GM12891 (cell line): ENCODE measurements at regions not wholly inside any gene's neighbourhood (a gene's known extent, or its start where the extent isn't known, plus 50 kb on each side); places are given as distances from the start of the nearest gene placed in this dataset.

Experiments
- POLR2A ChIP-seq: IDR thresholded peaks from 2 replicates; pipeline ENCODE4 v1.6.1; 2011; ENCODE audit warnings: low read depth, low read length, control low read depth
- POLR2AphosphoS5 ChIP-seq: IDR thresholded peaks from 2 replicates; pipeline ENCODE4 v1.6.1; 2011; ENCODE audit warnings: low read depth, low read length, control low read depth
- POU2F2 ChIP-seq: IDR thresholded peaks from 2 replicates; pipeline ENCODE4 v1.6.1; 2011; ENCODE audit warnings: low read depth, mild to moderate bottlenecking, control low read depth, low read length, moderate library complexity
- SPI1 ChIP-seq: IDR thresholded peaks from 2 replicates; pipeline ENCODE4 v1.6.1; 2011; ENCODE audit warnings: low read depth, low read length, control low read depth
- TAF1 ChIP-seq: IDR thresholded peaks from 2 replicates; pipeline ENCODE4 v1.6.1; 2011; ENCODE audit warnings: low read depth, low read length, control low read depth

- TF ChIP-seq POLR2A (no peak), POLR2AphosphoS5 (no peak), TAF1 (no peak), SPI1 (no peak), POU2F2 (no peak)
Observed at GRCh38 chr16:26649381-26650045, 417.2 kb upstream of the C16orf82 start.
